ENCODE measurements at regions not wholly inside any gene's neighbourhood (a gene's known extent, or its start where the extent isn't known, plus 50 kb on each side); places are given as distances from the start of the nearest gene placed in this dataset.

DNA sequence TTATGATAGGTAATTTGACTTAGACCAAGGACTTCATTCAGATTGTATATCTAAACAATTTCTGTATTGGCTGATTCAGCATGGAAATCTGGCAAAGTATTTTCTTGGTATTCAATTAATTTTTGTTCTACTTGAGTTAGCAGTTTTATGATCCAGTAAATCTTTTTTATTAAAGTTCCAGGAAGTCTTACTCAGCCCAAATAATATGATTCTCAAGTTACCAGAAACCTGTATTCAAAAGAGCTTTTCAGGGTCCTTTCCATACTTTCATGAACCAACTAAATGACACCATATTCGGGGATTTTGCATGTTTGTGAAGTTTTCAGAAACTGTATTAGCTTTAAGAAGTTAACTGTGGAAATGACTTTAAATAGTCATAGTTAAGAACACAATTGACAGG lies 662.6 kb downstream of the LRFN5 start:
- intact Hi-C loops (cut with micrococcal nuclease; ENCODE audit: unreplicated experiment): no loop called here
- H3K4me1 ChIP-seq (ENCODE audit: insufficient read depth, low read length, poor library complexity, severe bottlenecking): no peaks in the 10 kb centered on the region
- no peak overlapping the region for H3K27ac ChIP-seq (ENCODE audit: low read depth, low read length, poor library complexity, severe bottlenecking)
- H3K27me3 ChIP-seq (replicated peaks; ENCODE audit: insufficient read depth, low read depth, low read length, poor library complexity): no peaks in the 10 kb centered on the region
- CTCF ChIA-PET: no interaction called here
- H3K4me3 ChIP-seq (ENCODE audit: low read depth, low read length, poor library complexity, severe bottlenecking): no peak overlapping the region
- TF ChIP-seq EZH2 (IDR thresholded peaks at IDR 0.05; ENCODE audit: borderline replicate concordance, low read depth, low read length, poor library complexity, severe bottlenecking): no peak
- TF ChIP-seq, protein P1, sequence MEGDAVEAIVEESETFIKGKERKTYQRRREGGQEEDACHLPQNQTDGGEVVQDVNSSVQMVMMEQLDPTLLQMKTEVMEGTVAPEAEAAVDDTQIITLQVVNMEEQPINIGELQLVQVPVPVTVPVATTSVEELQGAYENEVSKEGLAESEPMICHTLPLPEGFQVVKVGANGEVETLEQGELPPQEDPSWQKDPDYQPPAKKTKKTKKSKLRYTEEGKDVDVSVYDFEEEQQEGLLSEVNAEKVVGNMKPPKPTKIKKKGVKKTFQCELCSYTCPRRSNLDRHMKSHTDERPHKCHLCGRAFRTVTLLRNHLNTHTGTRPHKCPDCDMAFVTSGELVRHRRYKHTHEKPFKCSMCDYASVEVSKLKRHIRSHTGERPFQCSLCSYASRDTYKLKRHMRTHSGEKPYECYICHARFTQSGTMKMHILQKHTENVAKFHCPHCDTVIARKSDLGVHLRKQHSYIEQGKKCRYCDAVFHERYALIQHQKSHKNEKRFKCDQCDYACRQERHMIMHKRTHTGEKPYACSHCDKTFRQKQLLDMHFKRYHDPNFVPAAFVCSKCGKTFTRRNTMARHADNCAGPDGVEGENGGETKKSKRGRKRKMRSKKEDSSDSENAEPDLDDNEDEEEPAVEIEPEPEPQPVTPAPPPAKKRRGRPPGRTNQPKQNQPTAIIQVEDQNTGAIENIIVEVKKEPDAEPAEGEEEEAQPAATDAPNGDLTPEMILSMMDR (conservative IDR thresholded peaks at IDR 0.05; ENCODE audit: low read depth, low read length): no peak
- POLR2A ChIA-PET (ENCODE audit: low non-redundant PET): no interaction called here
- no TSS peak for BruUV-seq (replicated peaks)
- peak; percentile 6 for DNase-seq (ENCODE audit: low spot score)
- no peaks in the 10 kb centered on the region for H3K9me3 ChIP-seq (ENCODE audit: low read depth, low read length, poor library complexity, severe bottlenecking)
- no peaks in the 10 kb centered on the region for H3K36me3 ChIP-seq (ENCODE audit: insufficient read depth, low read length, poor library complexity, severe bottlenecking)

DNA sequence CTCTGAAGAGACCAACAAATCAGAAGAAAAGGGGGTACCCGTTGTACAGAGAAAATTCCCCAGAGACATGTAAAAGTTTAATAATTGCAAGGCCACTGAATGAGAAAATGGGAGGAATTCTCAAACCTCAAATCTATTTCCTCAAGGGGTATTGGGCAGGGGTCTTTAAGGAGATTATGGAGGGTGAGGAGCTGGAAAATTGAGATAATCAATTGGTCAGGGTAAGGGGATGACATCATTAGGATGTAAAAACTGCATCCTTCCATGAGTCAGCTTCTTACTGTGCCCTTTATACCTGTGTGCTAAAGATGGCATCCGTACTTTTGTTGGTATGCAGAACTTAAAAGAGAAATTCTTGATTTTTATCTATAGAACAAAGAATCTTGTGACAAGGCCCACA lies 641.5 kb downstream of the LRFN5 start:
- H3K4me1 ChIP-seq (ENCODE audit: insufficient read depth, low read length, poor library complexity, severe bottlenecking): no peaks in the 10 kb centered on the region
- POLR2A ChIA-PET (ENCODE audit: low non-redundant PET): no interaction called here
- BruUV-seq (replicated peaks): no TSS peak

DNA sequence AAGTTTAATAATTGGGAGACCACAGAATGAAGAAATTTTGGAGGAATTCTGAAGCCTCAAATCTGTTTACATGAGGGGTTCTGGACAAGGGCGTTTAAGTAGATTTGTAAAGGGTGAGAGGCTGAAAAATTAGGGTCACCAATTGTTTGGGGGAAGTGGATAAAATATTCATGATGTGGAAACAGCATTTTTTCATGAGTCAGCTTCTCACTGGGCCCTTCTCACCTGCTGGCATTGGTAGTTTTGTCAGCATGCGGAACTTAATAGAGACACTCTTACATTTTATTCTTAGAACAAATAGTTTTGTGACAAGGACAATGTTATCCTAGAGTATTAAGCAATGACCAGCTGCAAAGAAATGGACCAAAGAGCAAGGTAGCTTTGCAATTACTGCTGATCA lies 634.4 kb downstream of the LRFN5 start:
- intact Hi-C loops (cut with micrococcal nuclease; ENCODE audit: unreplicated experiment): no loop called here
- Histone ChIP-seq H3K27me3 (replicated peaks; ENCODE audit: insufficient read depth, low read depth, low read length, poor library complexity) (no peaks in the 10 kb centered on the region), H3K9me3 (ENCODE audit: low read depth, low read length, poor library complexity, severe bottlenecking) (peaks cover 20% of the 10 kb centered on the region), H3K4me3 (ENCODE audit: low read depth, low read length, poor library complexity, severe bottlenecking) (no peak overlapping the region), H3K27ac (ENCODE audit: low read depth, low read length, poor library complexity, severe bottlenecking) (no peak overlapping the region), H3K4me1 (ENCODE audit: insufficient read depth, low read length, poor library complexity, severe bottlenecking) (no peaks in the 10 kb centered on the region), H3K36me3 (ENCODE audit: insufficient read depth, low read length, poor library complexity, severe bottlenecking) (no peaks in the 10 kb centered on the region)
- BruUV-seq (replicated peaks): no TSS peak
- POLR2A ChIA-PET (ENCODE audit: low non-redundant PET): interaction anchor here (0.6 kb wide), 1 partner anchor 1086 kb away, joined by 3 read pairs; no protein-coding TSS in a partner anchor
- TF ChIP-seq EZH2 (IDR thresholded peaks at IDR 0.05; ENCODE audit: borderline replicate concordance, low read depth, low read length, poor library complexity, severe bottlenecking): no peak
- TF ChIP-seq, protein P1 (conservative IDR thresholded peaks at IDR 0.05; ENCODE audit: low read depth, low read length): no peak
- CTCF ChIA-PET: no interaction called here
- no peak for DNase-seq (ENCODE audit: low spot score)

More for the DNA sequence above, 641.5 kb downstream of the LRFN5 start:
- Histone ChIP-seq H3K4me3 (ENCODE audit: low read depth, low read length, poor library complexity, severe bottlenecking) (no peak overlapping the region), H3K27ac (ENCODE audit: low read depth, low read length, poor library complexity, severe bottlenecking) (no peak overlapping the region), H3K27me3 (replicated peaks; ENCODE audit: insufficient read depth, low read depth, low read length, poor library complexity) (no peaks in the 10 kb centered on the region), H3K9me3 (ENCODE audit: low read depth, low read length, poor library complexity, severe bottlenecking) (peaks cover 10% of the 10 kb centered on the region), H3K36me3 (ENCODE audit: insufficient read depth, low read length, poor library complexity, severe bottlenecking) (no peaks in the 10 kb centered on the region)
- TF ChIP-seq EZH2 (IDR thresholded peaks at IDR 0.05; ENCODE audit: borderline replicate concordance, low read depth, low read length, poor library complexity, severe bottlenecking): no peak
- TF ChIP-seq, protein P1 (conservative IDR thresholded peaks at IDR 0.05; ENCODE audit: low read depth, low read length): no peak
- CTCF ChIA-PET: no interaction called here
- intact Hi-C loops (cut with micrococcal nuclease; ENCODE audit: unreplicated experiment): no loop called here
- DNase-seq (ENCODE audit: low spot score): no peak
